Frontal cortex (tissue), 1 donor: ENCODE measurements at regions not wholly inside any gene's neighbourhood (a gene's known extent, or its start where the extent isn't known, plus 50 kb on each side); places are given as distances from the start of the nearest gene placed in this dataset. TPM values are rescaled to one million over a fixed set of nuclear protein-coding genes. Genes with fewer than 3 reads are reported as not detected.

Experiments used
- small RNA-seq: library from RNA; depleted of rRNA; stranded (forward); fragments of <200 nt; gene quantifications from one replicate; pipeline ENCODE3, GENCODE V24; 2014

Small RNA genes lying in the stretch of these regions (small RNA-seq; reads per million reads assigned to genes)
- not detected for gene MIR378C
- not detected for gene RF00019
